ENCODE measurements at regions not wholly inside any gene's neighbourhood (a gene's known extent, or its start where the extent isn't known, plus 50 kb on each side); places are given as distances from the start of the nearest gene placed in this dataset.

DNA sequence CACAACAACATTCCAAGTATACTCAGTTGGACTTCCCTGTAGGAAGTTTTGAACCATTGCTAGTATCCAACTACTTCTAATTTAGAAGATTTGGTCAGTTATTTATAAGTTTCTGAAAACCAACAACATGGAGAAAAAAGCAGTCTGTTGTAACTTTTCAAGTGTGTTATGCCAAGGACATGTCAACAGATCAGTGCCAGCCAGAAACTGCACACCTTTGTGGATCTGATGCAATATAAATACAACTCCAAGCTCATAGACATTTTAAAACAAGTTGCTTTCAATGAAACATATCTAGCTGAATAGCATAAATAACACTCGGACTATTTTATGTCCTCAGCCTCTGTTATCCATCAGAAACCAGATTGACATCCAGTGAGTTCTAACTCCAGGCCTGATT lies 58.3 kb upstream of the CARMIL1 start:
- no peak for DNase-seq (ENCODE audit: low read depth in 1 of 2, low spot score in 1 of 2)
- FAIRE-seq = no peak
- POLR2A ChIA-PET = no interaction called here
- no peak for ATAC-seq
- Histone ChIP-seq H3K27ac (no peak overlapping the region), H3K4me3 (no peak overlapping the region), H3K9me3 (no peaks in the 10 kb centered on the region), H3K4me2 (no peak overlapping the region), H3K4me1 (no peaks in the 10 kb centered on the region)
- 19% methylated on average over 1 of the region's 1 CpG for WGBS (ENCODE audit: missing lambda C conversion rate)
- TF ChIP-seq, protein P1, sequence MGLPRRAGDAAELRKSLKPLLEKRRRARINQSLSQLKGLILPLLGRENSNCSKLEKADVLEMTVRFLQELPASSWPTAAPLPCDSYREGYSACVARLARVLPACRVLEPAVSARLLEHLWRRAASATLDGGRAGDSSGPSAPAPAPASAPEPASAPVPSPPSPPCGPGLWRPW (IDR thresholded peaks at IDR 0.05) = no peak
- no peak for TF ChIP-seq FOSL2 (IDR thresholded peaks at IDR 0.05)
- TF ChIP-seq FOSL2 (CRISPR knock-in tag; IDR thresholded peaks at IDR 0.05) = no peak
- CTCF ChIA-PET = interaction anchor here (0.8 to 1.0 kb wide), 3 partner anchors 8 to 499 kb away, joined by 3 read pairs; no protein-coding TSS in a partner anchor

DNA sequence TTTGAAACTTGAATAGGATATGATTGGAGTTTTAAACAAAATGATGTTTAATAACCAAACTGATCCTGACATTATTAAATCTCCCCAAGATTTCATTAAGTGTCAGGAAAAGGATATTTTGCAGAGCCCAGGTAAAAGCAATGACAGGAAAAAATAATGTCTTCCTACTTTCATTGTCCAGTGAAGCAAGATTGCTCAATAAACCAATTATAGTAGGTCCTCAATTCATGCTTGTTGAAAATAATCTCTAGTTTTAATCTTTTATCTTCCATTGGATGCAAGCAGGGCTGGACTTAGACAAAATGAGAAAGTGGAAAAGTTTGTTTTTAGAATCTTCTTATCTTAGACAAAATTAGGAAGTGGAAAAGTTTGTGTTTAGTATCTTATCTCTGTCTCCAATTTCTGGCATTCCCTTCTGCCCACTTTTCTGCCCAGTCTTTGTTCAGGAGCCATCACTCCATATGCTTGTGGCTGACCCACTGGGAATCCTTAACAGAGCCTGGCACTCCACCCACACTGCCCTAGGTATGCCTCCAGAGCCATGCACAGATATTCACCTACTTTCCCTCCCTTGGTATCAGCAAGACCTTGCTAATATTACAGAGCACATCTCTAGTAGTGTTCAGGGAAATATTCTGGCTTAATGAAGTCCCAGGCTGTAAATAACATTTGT lies 57.0 kb upstream of the CARMIL1 start:
- FAIRE-seq (no peak), DNase-seq (ENCODE audit: low read depth in 1 of 2, low spot score in 1 of 2) (no peak), ATAC-seq (no peak)
- Histone ChIP-seq H3K27ac (no peak overlapping the region), H3K4me3 (no peak overlapping the region), H3K9me3 (no peaks in the 10 kb centered on the region), H3K4me2 (no peak overlapping the region), H3K4me1 (no peaks in the 10 kb centered on the region)
- TF ChIP-seq NFE2L2 (conservative IDR thresholded peaks at IDR 0.05; ENCODE audit: low read length) = no peak
- TF ChIP-seq CHD2 (IDR thresholded peaks at IDR 0.05; ENCODE audit: low read length, partially characterized antibody) = no peak
- no peak for TF ChIP-seq SREBF2 (IDR thresholded peaks at IDR 0.05)
- no peak for TF ChIP-seq FOSB (CRISPR knock-in tag; IDR thresholded peaks at IDR 0.05)
- no peak for TF ChIP-seq SMC3 (IDR thresholded peaks at IDR 0.05)
- no peak for TF ChIP-seq ESRRA (IDR thresholded peaks at IDR 0.05; ENCODE audit: borderline replicate concordance, low read length)
- TF ChIP-seq RFX5 (IDR thresholded peaks at IDR 0.05) = no peak
- TF ChIP-seq, protein P2, sequence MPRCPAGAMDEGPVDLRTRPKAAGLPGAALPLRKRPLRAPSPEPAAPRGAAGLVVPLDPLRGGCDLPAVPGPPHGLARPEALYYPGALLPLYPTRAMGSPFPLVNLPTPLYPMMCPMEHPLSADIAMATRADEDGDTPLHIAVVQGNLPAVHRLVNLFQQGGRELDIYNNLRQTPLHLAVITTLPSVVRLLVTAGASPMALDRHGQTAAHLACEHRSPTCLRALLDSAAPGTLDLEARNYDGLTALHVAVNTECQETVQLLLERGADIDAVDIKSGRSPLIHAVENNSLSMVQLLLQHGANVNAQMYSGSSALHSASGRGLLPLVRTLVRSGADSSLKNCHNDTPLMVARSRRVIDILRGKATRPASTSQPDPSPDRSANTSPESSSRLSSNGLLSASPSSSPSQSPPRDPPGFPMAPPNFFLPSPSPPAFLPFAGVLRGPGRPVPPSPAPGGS (IDR thresholded peaks at IDR 0.05) = no peak
- no peak for TF ChIP-seq HOXB5 (CRISPR knock-in tag; IDR thresholded peaks at IDR 0.05)
- TF ChIP-seq, protein P3, sequence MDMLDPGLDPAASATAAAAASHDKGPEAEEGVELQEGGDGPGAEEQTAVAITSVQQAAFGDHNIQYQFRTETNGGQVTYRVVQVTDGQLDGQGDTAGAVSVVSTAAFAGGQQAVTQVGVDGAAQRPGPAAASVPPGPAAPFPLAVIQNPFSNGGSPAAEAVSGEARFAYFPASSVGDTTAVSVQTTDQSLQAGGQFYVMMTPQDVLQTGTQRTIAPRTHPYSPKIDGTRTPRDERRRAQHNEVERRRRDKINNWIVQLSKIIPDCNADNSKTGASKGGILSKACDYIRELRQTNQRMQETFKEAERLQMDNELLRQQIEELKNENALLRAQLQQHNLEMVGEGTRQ (IDR thresholded peaks at IDR 0.05) = no peak
- TF ChIP-seq TFCP2L1 (CRISPR knock-in tag; IDR thresholded peaks at IDR 0.05) = no peak
- CTCF ChIA-PET = interaction anchor here (0.7 to 2.1 kb wide), 15 partner anchors 10 to 505 kb away, joined by 3 to 11 read pairs (median 4); partner anchors contain the start of gene CARMIL1
- POLR2A ChIA-PET = no interaction called here

DNA sequence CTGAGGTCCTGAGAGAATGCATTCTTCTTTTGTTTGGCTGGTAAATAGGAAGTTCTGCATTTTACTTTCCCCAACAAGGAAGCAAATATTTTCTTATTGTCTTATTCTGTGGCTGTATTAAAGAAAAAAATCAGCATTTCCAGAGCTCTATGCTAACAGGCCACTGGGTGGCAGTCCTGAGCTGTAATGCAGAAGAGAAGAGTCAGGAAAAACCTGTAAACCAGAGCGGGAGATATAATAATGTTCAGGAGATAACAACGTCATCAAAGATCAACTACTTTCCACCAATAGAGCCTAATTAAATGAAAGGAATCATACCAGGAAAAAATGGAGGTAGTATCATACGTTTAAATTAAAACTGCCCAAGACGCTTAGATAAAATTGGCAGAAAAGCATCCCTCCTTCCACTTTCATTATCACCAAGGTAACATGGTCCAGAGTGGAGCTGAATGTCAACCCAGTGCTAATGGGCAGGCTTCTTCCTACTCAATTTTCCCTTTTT lies 55.6 kb upstream of the CARMIL1 start:
- CTCF ChIA-PET = interaction anchor here (0.5 to 2.1 kb wide), 45 partner anchors 8 to 721 kb away, joined by 3 to 15 read pairs (median 4); partner anchors contain the start of gene CARMIL1
- peak overlapping the region in 1 of 2 experiments; percentile 17; a peak in 1 of 6 replicates for H3K27ac ChIP-seq
- no peaks in the 10 kb centered on the region for H3K9me3 ChIP-seq
- peak; percentile 83 for TF ChIP-seq SMC3 (IDR thresholded peaks at IDR 0.05)
- peak; percentile 91 to 92 for TF ChIP-seq RAD21 (conservative IDR thresholded peaks at IDR 0.05 in 1 of 2, IDR thresholded peaks at IDR 0.05 in 1 of 2)
- TF ChIP-seq, protein P3 (IDR thresholded peaks at IDR 0.05) = no peak
- no peak for TF ChIP-seq MAFK (IDR thresholded peaks at IDR 0.05; ENCODE audit: partially characterized antibody)
- TF ChIP-seq, protein P4, sequence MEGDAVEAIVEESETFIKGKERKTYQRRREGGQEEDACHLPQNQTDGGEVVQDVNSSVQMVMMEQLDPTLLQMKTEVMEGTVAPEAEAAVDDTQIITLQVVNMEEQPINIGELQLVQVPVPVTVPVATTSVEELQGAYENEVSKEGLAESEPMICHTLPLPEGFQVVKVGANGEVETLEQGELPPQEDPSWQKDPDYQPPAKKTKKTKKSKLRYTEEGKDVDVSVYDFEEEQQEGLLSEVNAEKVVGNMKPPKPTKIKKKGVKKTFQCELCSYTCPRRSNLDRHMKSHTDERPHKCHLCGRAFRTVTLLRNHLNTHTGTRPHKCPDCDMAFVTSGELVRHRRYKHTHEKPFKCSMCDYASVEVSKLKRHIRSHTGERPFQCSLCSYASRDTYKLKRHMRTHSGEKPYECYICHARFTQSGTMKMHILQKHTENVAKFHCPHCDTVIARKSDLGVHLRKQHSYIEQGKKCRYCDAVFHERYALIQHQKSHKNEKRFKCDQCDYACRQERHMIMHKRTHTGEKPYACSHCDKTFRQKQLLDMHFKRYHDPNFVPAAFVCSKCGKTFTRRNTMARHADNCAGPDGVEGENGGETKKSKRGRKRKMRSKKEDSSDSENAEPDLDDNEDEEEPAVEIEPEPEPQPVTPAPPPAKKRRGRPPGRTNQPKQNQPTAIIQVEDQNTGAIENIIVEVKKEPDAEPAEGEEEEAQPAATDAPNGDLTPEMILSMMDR (IDR thresholded peaks at IDR 0.05) = peak; percentile 88
- POLR2A ChIA-PET = no interaction called here
- ATAC-seq (peak; percentile 71 to 72; a peak in 3 of 6 replicates), DNase-seq (ENCODE audit: low read depth in 1 of 2, low spot score in 1 of 2) (peak; percentile 30 to 42), FAIRE-seq (no peak)
- peak overlapping the region; percentile 30; the same call in 1 of the 3 replicates for H3K4me3 ChIP-seq
- H3K4me2 ChIP-seq = peak overlapping the region; percentile 76
- WGBS (ENCODE audit: missing lambda C conversion rate) = 19% methylated on average over 4 of the region's 4 CpGs
- no peaks in the 10 kb centered on the region for H3K4me1 ChIP-seq
